ENCODE measurements at regions not wholly inside any gene's neighbourhood (a gene's known extent, or its start where the extent isn't known, plus 50 kb on each side); places are given as distances from the start of the nearest gene placed in this dataset.

DNA sequence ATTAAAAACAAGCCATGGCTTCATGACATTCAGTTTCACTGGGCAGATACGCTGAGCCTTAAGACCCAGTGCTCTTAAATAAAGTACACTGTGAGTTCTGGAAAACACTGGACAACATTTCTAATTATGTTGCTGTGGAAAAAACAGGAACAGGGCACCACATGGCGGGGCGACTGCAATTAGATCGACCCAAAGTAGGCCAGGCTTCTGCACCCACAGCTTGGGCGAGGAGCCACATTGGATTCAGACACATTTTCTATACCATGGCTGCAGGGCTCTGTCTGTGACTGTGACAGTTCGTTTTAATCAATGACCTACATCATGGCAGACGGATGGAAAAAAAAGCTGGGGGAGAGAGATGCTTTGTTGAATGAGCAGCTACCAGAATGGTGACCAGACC lies 227.2 kb upstream of the HS6ST1 start:
- no peak overlapping the region for H3K4me3 ChIP-seq (ENCODE audit: low read length)
- TF ChIP-seq ZNF274 (IDR thresholded peaks at IDR 0.05; ENCODE audit: low read depth, low read length): no peak

DNA sequence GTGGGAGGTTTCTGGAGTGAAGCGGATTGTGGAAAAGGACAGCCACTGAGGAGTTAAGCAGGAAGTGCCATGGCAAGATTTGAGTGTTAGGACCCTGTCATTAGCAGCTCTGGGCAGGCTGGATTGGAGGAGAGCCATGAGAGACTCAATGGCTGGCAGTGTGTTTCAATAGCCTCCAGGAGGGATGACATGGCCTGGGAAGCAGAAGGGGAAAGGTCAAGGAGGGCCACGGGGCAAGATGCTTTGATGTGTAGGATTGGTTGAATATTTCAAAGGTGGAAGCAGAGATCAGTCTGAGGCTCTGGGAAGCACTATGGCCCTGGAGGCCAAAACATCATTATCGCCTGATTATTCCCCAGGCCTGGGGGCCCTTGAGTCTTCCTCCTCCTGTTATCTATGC lies 229.0 kb upstream of the HS6ST1 start:
- H3K4me3 ChIP-seq (ENCODE audit: low read length): no peak overlapping the region
- no peak; the same call in 1 of the 2 replicates for TF ChIP-seq ZNF274 (IDR thresholded peaks at IDR 0.05; ENCODE audit: low read depth, low read length)

DNA sequence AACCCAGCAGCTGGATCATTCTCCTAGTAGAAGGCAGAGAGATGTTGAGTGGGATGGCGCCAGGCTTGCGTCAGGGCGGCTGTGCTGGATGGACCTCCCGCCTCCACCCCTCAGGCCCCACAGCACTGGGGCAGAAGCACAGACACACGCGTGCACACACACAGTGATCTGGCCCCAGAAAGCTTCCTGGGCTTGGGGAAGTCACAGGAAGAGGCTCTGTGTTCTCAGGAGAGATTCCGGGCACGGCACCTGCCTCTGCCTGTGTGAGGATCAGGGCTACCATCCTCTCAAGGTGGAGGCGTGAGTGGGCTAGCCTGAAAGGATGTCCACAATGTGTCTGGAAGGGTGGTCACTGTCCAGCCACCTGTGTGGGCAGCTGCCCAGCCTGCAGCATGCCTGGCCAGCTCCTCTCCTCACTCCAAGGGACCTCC lies 229.8 kb upstream of the HS6ST1 start:
- no peak overlapping the region for H3K4me3 ChIP-seq (ENCODE audit: low read length)
- TF ChIP-seq ZNF274 (IDR thresholded peaks at IDR 0.05; ENCODE audit: low read depth, low read length): no peak

DNA sequence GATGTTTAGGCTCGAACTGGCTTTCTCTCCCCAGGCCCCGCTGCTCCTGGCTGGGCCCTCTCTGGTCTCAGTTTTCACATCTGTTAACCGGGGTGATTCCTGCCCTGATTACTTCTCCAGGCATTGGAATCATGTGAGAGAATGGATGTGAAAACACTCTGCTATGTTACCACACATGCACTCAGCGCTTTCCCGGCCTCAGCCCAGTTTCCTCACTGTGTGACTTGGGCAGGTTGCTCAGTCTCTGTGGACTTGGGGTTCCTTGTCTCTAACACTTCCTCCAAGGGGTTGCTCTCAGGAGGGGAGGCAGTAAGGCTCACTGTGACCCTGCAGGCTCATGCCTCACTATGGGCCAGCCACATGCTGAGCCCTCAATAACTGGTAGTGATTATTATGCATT lies 230.4 kb upstream of the HS6ST1 start:
- H3K4me3 ChIP-seq (ENCODE audit: low read length): no peak overlapping the region
- TF ChIP-seq ZNF274 (IDR thresholded peaks at IDR 0.05; ENCODE audit: low read depth, low read length): no peak

DNA sequence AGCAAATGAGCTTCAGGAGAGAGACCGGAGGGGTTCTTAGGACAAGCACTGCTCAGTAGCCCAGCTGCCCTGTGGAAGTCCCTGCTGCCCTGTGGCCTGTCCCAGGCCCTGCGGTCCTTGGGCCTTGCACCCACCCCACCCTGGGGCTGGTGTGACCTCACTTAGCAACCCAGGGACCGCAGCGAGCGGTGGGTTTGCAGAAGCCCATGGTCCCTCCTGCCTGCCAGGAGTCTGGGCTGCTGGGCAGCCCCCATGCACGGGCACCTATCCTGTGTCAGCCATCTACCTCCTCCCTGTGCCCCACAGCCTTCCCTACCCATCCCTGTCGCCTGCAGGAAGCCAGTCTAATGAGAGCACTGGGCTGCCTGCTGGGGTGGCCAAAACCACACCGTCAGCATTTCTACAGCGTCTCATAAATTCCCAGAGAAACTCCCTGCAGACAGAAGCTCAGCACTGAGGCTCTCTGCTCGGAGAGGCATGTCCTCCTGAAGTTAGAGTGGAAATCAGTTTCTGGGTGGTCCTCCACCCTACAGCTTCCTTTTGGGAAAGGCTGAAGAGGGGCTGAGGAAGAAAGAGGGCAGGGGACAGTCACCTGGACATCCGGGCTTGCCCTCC lies 231.1 kb upstream of the HS6ST1 start:
- H3K4me3 ChIP-seq (ENCODE audit: low read length): no peak overlapping the region
- no peak for TF ChIP-seq ZNF274 (IDR thresholded peaks at IDR 0.05; ENCODE audit: low read depth, low read length)

DNA sequence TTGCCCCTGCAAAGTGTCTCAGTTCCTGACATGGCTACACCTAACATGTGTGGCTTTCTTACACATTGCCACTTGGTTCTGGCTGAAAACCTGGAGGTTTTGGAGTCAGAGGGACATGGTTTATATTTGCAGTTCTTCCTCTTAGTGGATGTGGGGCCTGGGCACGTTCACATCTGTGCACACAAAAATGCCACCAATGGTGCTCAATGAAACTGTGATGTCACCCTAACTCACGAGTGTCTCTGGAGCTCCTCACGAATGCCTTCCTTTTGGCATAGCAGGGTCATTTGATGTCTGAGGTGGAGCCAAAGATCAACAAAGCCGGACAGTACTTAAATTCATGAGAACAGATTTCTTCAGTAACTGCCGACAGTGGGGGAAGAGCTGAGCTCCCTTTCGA lies 231.7 kb upstream of the HS6ST1 start:
- no peak overlapping the region for H3K4me3 ChIP-seq (ENCODE audit: low read length)
- no peak for TF ChIP-seq ZNF274 (IDR thresholded peaks at IDR 0.05; ENCODE audit: low read depth, low read length)

DNA sequence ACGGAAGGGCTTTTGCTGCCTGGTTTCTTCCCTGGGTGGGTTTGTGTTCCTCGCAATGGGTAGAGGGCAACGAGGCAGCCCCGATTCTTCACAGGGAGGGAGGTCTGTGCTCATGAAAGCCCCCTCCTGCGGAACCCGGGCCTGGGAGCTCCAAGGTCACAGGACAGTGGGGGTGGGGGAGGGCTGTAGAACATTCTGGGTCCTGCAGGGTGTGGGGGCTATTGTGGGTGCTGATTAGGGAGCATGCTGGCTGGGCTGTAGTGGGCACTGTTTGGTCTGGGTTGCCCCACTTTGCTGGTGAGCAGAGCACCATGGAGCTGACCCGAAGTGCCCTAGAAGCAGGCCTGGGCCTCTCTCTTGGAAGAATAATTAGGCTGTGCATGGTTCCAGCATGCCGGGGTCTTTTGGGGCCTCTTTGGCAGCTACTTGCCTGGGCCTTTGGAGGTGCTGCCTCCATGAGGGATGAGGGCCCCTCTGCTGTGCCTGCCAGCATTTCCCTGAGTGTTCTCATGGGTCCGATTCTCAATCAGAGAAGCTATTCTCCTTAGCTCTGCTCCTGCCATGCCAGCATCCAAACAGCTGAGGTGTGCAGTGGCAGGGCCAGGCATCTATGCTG lies 232.2 kb upstream of the HS6ST1 start:
- no peak for TF ChIP-seq ZNF274 (IDR thresholded peaks at IDR 0.05; ENCODE audit: low read depth, low read length)
- H3K4me3 ChIP-seq (ENCODE audit: low read length): no peak overlapping the region

DNA sequence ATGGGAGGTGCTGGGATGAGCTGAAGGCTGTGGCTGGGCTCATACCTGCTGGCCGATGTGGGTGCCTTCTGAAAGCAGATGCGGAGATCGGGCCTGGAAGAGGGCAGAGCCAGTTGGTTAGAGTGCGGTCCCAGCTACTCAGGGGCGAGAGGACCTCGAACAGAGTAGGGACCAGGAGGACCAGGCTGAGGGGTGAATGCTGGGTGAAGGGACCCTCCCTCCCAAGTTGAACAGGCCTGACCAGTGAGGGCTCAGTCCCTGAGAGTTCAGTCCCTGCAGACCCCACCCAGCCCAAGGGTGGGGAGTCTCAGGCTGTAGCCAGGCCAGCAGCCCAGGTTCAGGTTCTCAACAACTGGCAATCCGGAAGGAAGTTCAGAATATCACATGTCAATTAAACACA lies 232.8 kb upstream of the HS6ST1 start:
- no peak for TF ChIP-seq ZNF274 (IDR thresholded peaks at IDR 0.05; ENCODE audit: low read depth, low read length)

DNA sequence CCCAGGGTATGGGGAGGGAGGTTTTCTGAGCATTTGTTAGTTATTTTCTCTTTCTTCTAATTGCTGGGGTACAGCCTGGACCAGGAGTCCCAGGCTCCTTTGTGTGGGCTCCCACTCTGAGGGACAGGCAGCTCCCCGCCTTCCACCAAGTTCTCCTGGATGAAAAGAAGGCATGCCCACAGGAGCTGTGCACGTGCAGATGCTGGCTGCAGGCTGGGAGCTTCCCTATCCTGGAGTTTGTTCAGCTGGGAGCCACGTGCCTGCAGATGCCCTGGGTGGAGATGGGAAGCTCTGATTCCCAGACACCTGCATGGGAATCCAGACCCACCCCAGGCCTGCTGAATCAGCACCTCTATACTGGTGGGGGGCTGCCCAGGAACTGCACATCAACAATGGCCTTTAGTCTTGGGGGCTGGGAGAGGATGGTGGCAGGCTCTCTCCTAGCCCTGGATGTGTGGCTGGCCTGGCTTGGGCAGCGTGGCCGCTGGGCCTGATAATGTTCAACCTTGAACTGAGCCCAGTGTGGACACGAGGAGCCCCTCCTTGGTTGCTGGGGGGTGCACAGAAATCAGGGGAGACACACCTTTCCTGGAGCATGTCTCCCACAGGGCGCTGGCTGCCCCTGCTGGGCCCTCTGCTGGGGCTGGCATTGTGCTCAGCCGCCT lies 233.6 kb upstream of the HS6ST1 start:
- no peak for TF ChIP-seq ZNF274 (IDR thresholded peaks at IDR 0.05; ENCODE audit: low read depth, low read length)
- no peak overlapping the region for H3K4me3 ChIP-seq (ENCODE audit: low read length)

More for the DNA sequence above, 232.8 kb upstream of the HS6ST1 start:
- no peak overlapping the region for H3K4me3 ChIP-seq (ENCODE audit: low read length)

DNA sequence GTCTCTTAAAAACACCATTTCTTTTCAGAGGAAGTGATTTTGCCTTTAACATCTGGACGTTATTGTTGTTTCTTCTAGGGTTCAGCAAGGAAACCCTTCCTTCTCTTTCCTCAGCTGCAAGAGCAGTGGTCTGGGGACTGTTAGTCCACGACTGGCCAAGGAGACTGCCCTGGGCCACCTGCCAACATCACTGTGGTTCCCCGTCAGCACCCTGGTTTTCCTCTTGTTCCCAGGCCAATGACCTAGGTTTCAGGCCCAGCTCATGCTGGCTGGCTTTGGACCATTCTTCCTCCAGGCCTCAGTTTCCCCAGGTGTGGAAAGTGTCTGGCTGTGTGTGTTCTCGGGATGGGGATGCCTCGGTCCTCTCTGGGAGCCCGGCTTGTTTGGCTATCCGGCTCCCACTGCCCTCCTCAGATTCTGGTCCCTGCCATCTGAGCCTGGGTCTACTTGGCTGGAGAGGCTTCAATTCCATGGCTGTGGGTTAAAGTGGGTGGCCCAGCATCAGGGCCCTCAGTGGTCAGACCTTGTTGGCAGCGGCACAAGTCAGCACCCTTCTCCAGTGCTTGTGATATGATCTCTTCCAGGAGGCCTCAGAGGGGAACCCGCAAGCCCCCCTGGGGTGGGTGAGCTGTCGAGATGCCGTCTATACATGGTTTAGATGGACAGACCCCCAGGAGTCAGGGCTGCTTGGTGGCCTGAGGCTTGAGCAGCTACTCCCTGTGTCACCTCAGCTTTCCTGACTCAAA lies 234.3 kb upstream of the HS6ST1 start:
- no peak for TF ChIP-seq ZNF274 (IDR thresholded peaks at IDR 0.05; ENCODE audit: low read depth, low read length)
- no peak overlapping the region for H3K4me3 ChIP-seq (ENCODE audit: low read length)

DNA sequence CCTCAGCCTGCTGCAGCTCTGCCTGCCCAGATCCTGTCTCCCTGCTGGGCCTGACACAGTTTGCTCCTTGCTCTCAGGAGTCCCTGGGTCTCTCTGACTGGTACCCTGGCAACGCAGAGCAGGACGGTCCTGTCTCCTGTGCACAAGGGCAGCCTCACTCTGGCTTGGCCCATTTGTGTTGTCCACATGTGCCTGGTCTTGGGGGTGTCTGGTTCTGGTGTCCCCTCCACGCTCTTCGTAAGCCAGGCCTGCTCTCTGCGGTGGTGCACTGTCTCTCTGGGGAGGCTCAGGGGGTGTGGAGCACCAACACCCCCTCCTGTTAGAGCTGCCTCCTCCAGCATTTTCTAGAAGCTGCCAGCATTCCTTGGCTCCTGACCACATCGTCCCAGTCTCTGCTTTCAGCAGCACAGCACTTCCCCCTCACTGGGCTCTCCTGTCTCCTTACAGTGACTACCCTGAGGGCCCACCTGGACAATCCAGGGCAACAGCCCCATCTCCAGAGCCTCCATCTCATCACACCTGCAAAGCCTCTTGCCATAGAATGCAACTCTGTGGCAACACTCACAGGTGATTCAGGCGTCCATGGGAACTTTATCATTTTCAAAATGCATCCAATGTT lies 235.6 kb upstream of the HS6ST1 start:
- no peak for TF ChIP-seq ZNF274 (IDR thresholded peaks at IDR 0.05; ENCODE audit: low read depth, low read length)
- H3K4me3 ChIP-seq (ENCODE audit: low read length): no peak overlapping the region

DNA sequence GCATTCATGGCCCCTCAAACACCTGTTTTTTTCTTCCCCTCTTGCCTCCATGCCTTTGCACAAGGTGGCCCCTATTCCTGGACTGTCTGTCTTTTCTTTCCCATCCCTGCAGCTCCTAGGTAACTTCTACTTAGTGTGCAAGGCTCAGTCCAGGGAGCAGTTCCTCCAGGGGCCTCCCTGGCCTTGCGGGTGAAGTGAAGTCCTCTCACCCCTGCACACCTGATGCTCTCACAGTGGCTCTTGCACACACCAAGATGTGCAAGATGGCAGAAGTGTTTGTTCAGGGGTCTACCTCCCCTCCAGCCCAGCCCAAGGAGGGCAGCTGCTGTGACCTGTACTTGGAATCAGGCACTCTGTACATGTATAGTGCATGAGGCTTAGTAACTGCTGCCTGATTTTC lies 236.8 kb upstream of the HS6ST1 start:
- no peak overlapping the region for H3K4me3 ChIP-seq (ENCODE audit: low read length)
- TF ChIP-seq ZNF274 (IDR thresholded peaks at IDR 0.05; ENCODE audit: low read depth, low read length): no peak

DNA sequence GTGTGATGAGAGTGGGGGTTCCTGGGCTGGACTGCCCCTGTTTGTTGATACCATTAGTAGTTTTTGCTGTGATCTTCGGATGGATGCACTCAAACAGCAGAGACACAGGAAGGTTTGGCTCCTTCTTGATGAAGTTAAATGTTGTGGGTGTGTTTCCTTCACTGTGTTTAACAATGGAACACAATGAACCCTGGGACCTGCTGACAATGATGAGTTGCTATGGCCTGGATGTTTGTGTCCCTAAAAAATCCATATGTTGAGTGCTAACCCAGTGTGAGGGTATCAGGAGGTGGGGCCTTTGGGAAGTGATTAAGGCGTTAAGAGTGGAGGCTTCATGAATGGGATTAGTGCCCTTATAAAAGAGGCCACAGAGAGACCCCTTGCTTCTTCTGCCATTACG lies 237.4 kb upstream of the HS6ST1 start:
- no peak for TF ChIP-seq ZNF274 (IDR thresholded peaks at IDR 0.05; ENCODE audit: low read depth, low read length)
- H3K4me3 ChIP-seq (ENCODE audit: low read length): no peak overlapping the region

DNA sequence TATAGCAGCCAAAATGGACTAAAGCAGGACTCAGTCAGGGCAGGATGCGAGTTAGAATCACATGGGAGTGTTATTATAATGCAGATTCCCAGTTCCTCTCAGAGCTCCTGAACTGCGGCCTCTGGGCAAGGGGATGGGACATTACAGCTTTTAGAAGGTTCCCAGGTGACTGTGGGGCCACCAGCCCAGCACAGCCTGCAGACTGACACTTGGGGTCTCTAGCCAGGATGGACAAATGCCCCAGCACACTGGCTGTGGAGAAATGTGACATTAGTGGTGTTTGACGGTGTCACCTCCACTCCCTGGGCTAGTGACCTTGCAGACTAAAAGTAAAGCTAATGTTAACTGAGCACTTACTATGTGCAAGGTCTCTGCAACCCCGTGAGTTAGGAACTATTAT lies 238.0 kb upstream of the HS6ST1 start:
- H3K4me3 ChIP-seq (ENCODE audit: low read length): no peak overlapping the region
- no peak for TF ChIP-seq ZNF274 (IDR thresholded peaks at IDR 0.05; ENCODE audit: low read depth, low read length)

Measured in GM08714 (cell line).